Stimulated activated naive B cell treated with anti-CD40 and anti-IgM and Interleukin-4, amounts not matched to agents 10 μg/mL and 1 μg/mL and 100 μg/mL, for 72 hours (primary cell): ENCODE measurements at regions not wholly inside any gene's neighbourhood (a gene's known extent, or its start where the extent isn't known, plus 50 kb on each side); places are given as distances from the start of the nearest gene placed in this dataset.

ENCODE experiments used
- ATAC-seq, 2 donors: fragments of 150-1000 bp; cut with Tn5 transposase; replicated peaks; 2 replicates each; pipeline ENCODE4 v1.10.0; 2021; ENCODE audit warnings: moderate library complexity in 1 of 2
- DNase-seq: peaks from one replicate; pipeline ENCODE4 v3.0.0; 2021
- H3K27ac Mint-ChIP-seq: one replicate; pipeline ENCODE4 v1.8.0; 2022; ENCODE audit warnings: mild to moderate bottlenecking, mixed read lengths
- H3K27me3 Mint-ChIP-seq, 2 donors: one replicate each; pipeline ENCODE4 v1.8.0; 2022; ENCODE audit warnings: mixed read lengths in 2 of 2
- H3K36me3 Mint-ChIP-seq, 2 donors: one replicate each; pipeline ENCODE4 v1.8.0; 2022; ENCODE audit warnings: mixed read lengths in 2 of 2, mild to moderate bottlenecking in 1 of 2
- H3K4me1 Mint-ChIP-seq, 2 donors: one replicate each; pipeline ENCODE4 v1.8.0; 2022; ENCODE audit warnings: mixed read lengths in 2 of 2, mild to moderate bottlenecking in 1 of 2
- H3K4me3 Mint-ChIP-seq, 2 donors: one replicate each; pipeline ENCODE4 v1.8.0; 2022; ENCODE audit warnings: mild to moderate bottlenecking in 2 of 2, mixed read lengths in 2 of 2, moderate library complexity in 1 of 2
- H3K9me3 Mint-ChIP-seq, 2 donors: one replicate each; pipeline ENCODE4 v1.8.0; 2022; ENCODE audit warnings: mixed read lengths in 2 of 2, mild to moderate bottlenecking in 1 of 2

DNA sequence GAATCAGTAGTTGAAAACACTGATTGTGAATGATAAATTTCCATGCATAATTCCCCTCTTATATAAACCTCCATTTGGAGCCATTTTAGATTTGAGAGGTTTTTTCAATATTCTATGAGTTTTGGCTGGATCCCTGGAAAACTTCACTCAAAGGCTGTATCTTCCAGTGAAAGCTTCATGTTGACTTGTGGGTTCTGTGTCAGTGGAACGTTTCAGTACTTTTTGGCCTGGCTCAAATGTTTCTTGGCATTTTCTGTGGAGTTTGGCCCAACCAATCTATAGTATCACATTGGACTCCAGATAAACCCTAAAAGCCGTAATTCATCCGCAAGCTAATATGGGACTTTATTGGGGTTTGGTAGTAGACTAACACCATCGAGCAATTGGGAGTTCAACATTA, 172.6 kb upstream of the PRPS1L1 start:
- no peaks in the 10 kb centered on the region for H3K36me3 Mint-ChIP-seq
- peaks cover 0 to 1% of the 10 kb centered on the region in 2 donors for H3K9me3 Mint-ChIP-seq
- peaks cover 5 to 23% of the 10 kb centered on the region in 2 donors for H3K4me1 Mint-ChIP-seq
- no peaks in the 10 kb centered on the region for H3K27me3 Mint-ChIP-seq
- H3K4me3 Mint-ChIP-seq = no peak overlapping the region
- ATAC-seq (no peak), DNase-seq (no peak)
- no peak overlapping the region for H3K27ac Mint-ChIP-seq

DNA sequence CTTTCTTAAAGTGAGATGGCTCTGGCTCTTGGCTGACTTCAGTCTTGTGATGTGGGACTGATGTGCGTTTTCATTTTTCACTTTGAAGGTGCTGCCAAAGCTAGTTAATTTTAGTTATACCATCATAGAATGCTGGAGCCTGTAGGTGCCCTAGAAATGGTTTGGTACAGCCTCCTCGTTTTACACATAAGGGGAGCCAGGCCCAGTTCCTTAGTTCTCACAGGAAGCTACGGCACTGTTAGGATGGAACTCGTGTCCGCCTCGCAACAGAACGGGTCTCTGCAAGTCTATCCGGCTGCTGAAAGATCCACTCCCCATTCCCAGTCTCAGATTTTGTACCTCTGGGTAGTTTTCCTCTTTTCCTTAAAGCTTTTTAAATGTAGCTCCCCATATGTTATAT, 173.2 kb upstream of the PRPS1L1 start:
- no peak overlapping the region for H3K4me3 Mint-ChIP-seq
- ATAC-seq (no peak), DNase-seq (no peak)
- H3K9me3 Mint-ChIP-seq = peaks cover 0 to 1% of the 10 kb centered on the region in 2 donors
- H3K27ac Mint-ChIP-seq = no peak overlapping the region
- no peaks in the 10 kb centered on the region for H3K36me3 Mint-ChIP-seq
- no peaks in the 10 kb centered on the region for H3K27me3 Mint-ChIP-seq
- H3K4me1 Mint-ChIP-seq = peaks cover 5 to 23% of the 10 kb centered on the region in 2 donors

DNA sequence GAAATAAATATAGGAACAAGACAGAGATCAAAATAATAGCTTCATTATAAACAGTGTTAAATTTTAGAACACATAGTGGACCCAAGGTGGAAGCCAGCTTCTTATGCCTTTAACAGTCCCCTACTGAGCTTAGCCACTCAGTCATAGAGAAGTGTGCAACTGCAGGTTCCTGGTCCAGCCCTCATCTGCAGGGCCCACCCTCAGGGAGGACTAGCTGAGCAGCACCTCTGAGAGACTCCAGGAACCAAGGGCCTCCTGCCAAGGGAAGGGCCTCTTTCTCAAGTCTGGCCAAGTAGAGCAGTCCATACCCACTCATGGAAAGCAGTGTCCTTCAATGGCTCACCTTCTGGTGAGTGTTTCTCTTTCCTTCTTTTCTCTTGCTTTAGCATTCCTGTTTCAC, 173.7 kb upstream of the PRPS1L1 start:
- Mint-ChIP-seq H3K4me1 (peaks cover 5 to 23% of the 10 kb centered on the region in 2 donors), H3K36me3 (no peaks in the 10 kb centered on the region), H3K27ac (no peak overlapping the region), H3K9me3 (peaks cover 0 to 1% of the 10 kb centered on the region in 2 donors), H3K27me3 (no peaks in the 10 kb centered on the region), H3K4me3 (no peak overlapping the region)
- DNase-seq (no peak), ATAC-seq (no peak)

DNA sequence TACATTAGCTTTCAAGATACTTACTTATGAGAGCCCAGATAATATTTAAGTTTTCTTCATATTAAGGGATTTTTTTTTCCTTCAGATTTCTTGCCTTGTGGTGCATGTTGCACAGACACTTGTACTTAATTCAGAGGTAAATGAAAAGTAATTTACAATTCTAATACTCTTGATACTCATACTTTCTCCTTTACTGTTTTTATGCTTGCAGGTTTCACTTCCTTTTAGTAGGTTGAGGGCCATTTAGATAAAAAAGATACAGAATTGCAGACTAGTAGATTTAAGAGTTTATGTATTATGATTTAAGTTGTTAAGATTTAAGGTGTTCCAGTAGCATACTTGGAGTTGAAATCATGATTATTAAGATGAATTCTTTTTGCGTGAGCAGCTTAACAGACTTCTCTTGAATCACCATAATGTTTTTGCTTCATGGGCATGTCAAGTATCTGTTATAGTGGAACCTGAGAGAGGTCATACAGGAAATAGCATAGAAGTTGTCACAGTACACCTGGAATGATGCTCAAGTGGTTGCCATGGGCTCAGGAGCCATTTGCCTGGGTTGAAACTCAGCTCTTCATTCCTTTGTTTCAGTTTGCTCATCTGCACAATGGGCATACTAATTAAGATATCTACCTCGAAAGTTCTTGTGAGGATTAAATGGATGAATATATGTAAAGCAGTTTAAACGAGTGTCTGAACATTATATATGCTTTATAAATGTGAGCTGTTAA, 174.8 kb upstream of the PRPS1L1 start:
- Mint-ChIP-seq H3K4me3 (no peak overlapping the region), H3K36me3 (no peaks in the 10 kb centered on the region), H3K9me3 (no peaks in the 10 kb centered on the region), H3K27me3 (no peaks in the 10 kb centered on the region), H3K27ac (peak overlapping the region; percentile 43), H3K4me1 (peaks cover 5 to 23% of the 10 kb centered on the region in 2 donors)
- ATAC-seq = peak; percentile 57 to 75
- no peak for DNase-seq

DNA sequence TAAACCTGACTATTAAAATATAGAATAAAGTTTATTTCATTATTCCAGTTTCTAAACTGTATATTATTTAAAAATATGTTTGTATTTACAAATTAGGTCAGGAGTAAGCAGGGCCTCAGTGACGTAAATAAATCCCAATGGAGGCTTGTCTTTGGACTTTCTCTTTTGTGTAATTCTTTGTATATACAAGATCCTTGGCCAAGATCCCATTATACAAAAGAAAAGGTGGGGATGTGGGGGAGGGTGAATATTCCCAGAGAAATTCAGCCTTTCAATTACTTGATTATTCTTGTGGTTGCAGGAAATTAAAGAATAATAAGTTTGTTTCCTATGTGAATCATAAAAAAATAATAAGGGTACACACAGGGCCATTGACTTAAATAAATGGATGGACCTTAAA, 178.7 kb upstream of the PRPS1L1 start:
- Mint-ChIP-seq H3K4me3 (no peak overlapping the region), H3K4me1 (peaks cover 5 to 23% of the 10 kb centered on the region in 2 donors), H3K36me3 (no peaks in the 10 kb centered on the region), H3K9me3 (no peaks in the 10 kb centered on the region), H3K27ac (peak overlapping the region; percentile 42), H3K27me3 (no peaks in the 10 kb centered on the region)
- ATAC-seq (no peak), DNase-seq (no peak)

DNA sequence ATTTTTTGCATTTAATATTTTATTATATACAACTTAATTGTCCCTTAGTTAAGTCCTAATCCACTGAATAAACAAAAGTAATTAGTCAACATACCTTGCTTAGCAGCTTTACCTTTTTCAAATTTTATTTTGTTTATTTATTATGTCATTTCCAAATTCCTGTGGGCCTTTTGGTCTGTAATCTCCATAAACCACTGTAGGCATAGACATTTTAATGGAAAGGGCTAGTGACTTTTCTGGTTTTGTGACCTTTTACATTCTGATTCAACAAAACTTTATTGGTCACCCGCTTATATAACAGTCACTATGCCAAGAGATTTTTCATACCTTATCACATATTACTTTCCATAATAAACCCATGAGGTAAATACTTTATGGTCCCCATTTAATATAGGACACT, 181.3 kb upstream of the PRPS1L1 start:
- Mint-ChIP-seq H3K36me3 (no peaks in the 10 kb centered on the region), H3K9me3 (no peaks in the 10 kb centered on the region), H3K4me3 (no peak overlapping the region), H3K4me1 (peaks cover 0 to 4% of the 10 kb centered on the region in 2 donors), H3K27me3 (no peaks in the 10 kb centered on the region), H3K27ac (no peak overlapping the region)
- no peak for DNase-seq
- no peak for ATAC-seq

DNA sequence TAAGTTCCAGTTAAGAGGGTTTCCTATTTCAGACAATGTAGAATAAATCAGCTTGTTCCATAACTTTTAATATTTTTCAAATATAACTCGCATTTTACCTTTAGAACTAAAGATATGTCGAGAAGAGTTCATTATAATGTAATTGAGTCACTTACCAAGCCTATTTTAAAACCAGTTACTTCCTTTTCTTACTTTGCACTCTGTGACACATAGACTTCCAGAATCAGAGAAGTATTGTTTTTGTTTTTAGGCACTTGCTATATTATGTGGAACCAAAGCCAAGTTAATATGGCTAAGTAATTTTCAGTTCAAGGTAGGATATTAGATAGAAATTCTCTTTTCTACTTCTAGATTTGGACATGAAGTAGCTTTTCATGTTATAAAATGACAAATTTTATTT, 182.7 kb upstream of the PRPS1L1 start:
- H3K27me3 Mint-ChIP-seq = no peaks in the 10 kb centered on the region
- DNase-seq (no peak), ATAC-seq (no peak)
- H3K36me3 Mint-ChIP-seq = no peaks in the 10 kb centered on the region
- H3K4me1 Mint-ChIP-seq = peaks cover 1 to 6% of the 10 kb centered on the region in 2 donors
- no peak overlapping the region for H3K27ac Mint-ChIP-seq
- H3K4me3 Mint-ChIP-seq = no peak overlapping the region
- H3K9me3 Mint-ChIP-seq = no peaks in the 10 kb centered on the region

DNA sequence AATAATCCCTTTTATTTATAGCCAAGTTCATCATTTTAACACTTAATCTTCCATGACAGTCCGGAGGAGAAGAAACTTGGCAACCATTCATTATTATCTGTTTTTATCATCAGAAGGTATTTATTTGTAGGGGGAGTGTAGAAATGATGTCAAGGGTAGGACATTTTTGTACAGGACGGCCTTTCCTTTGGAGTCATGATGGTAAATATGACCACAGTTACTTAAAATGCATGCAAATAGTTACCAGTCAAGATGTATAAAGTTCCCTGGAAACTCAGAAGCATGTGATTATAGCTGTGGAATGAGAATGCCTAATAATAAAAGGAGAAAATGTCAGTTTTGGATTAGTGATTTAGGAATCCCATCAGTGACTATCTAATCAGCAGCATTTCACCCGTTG, 183.1 kb upstream of the PRPS1L1 start:
- Mint-ChIP-seq H3K4me3 (no peak overlapping the region), H3K27me3 (no peaks in the 10 kb centered on the region), H3K36me3 (no peaks in the 10 kb centered on the region), H3K4me1 (peaks cover 3 to 10% of the 10 kb centered on the region in 2 donors), H3K27ac (no peak overlapping the region), H3K9me3 (no peaks in the 10 kb centered on the region)
- ATAC-seq (no peak), DNase-seq (no peak)

DNA sequence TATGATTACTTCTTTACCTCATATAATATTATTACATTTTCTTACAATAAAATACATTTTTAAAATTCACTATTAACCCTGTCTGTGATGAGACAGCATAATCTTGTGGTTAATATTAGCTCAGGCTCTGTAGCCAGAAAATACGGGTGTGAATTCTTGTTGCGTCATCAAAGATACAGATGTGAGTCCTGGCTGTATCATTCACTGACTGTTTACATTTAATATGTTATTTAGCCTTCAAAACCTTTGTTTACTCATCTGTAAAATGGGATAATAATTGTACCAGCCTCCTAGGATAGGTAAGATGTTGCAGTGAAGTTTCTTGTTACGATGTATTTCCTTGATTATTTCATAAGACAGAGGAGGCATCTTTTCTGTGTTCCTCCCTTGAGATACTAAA, 184.7 kb upstream of the PRPS1L1 start:
- ATAC-seq = no peak
- Mint-ChIP-seq H3K27me3 (no peaks in the 10 kb centered on the region), H3K9me3 (no peaks in the 10 kb centered on the region), H3K27ac (no peak overlapping the region), H3K36me3 (no peaks in the 10 kb centered on the region), H3K4me1 (peaks cover 6 to 15% of the 10 kb centered on the region in 2 donors), H3K4me3 (no peak overlapping the region)
- DNase-seq = no peak

DNA sequence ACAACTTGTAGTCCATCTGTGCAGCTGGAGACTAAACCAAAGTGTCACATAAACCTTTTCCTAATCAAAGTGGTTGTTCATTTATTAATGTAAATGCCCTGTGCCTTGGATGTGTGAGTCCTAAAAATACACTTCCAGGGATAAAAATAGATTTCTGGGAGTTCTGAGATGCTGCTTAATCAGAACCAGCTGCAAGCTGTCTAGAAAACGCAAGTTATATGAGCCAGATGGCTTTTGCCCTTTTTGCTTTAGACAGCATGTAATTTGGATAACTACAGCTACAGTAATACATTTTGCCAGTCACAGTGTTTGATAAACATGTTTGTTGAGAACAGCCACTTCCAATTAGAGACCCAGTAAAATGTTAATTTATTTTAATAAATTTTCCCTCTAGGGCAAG, 185.1 kb upstream of the PRPS1L1 start:
- Mint-ChIP-seq H3K27ac (no peak overlapping the region), H3K4me1 (peaks cover 6 to 15% of the 10 kb centered on the region in 2 donors), H3K9me3 (no peaks in the 10 kb centered on the region), H3K27me3 (no peaks in the 10 kb centered on the region), H3K36me3 (no peaks in the 10 kb centered on the region), H3K4me3 (no peak overlapping the region)
- ATAC-seq (no peak), DNase-seq (no peak)

DNA sequence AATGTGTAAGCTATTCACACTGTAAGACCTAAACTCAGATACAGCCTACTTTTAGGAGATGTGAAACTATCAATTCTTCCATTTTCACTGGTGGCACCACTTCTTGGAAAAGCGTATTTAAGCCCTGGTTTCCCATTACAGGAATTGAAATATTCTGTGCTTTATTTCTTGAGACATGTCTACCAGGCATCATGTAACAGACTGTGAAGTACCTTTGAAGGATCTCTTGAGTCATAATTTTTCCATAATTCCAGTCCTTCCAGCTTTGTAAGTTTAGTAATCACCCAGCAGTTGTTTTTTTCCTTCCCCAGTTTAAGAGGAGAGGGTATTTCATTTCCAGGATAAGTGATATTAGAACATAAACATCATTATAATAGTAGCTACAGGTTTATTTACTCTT, 186.0 kb upstream of the PRPS1L1 start:
- Mint-ChIP-seq H3K27me3 (no peaks in the 10 kb centered on the region), H3K4me3 (no peak overlapping the region), H3K27ac (no peak overlapping the region), H3K9me3 (no peaks in the 10 kb centered on the region), H3K36me3 (no peaks in the 10 kb centered on the region), H3K4me1 (peaks cover 6 to 15% of the 10 kb centered on the region in 2 donors)
- ATAC-seq (no peak), DNase-seq (no peak)

DNA sequence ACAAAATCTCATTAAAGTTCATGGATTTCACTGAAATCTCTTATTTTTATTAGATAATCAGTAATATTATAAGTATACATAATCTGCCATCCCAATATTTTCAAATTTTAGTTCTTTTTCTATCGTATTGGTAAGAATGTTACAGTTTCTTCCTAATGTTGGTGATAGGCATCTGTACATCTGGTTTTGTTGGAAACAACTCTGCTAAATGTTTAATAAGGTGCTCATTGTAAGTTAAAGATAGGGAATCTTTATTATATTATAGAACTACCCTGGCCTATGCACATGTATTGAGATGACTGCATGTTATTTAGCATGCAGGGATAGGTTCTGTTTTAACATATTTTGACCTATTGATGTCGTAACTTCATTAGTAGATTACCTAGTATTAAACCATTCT, 188.6 kb upstream of the PRPS1L1 start:
- ATAC-seq (no peak), DNase-seq (no peak)
- H3K36me3 Mint-ChIP-seq = no peaks in the 10 kb centered on the region
- H3K9me3 Mint-ChIP-seq = no peaks in the 10 kb centered on the region
- H3K4me3 Mint-ChIP-seq = no peak overlapping the region
- no peak overlapping the region for H3K27ac Mint-ChIP-seq
- peaks cover 12 to 25% of the 10 kb centered on the region in 2 donors for H3K4me1 Mint-ChIP-seq
- H3K27me3 Mint-ChIP-seq = no peaks in the 10 kb centered on the region

DNA sequence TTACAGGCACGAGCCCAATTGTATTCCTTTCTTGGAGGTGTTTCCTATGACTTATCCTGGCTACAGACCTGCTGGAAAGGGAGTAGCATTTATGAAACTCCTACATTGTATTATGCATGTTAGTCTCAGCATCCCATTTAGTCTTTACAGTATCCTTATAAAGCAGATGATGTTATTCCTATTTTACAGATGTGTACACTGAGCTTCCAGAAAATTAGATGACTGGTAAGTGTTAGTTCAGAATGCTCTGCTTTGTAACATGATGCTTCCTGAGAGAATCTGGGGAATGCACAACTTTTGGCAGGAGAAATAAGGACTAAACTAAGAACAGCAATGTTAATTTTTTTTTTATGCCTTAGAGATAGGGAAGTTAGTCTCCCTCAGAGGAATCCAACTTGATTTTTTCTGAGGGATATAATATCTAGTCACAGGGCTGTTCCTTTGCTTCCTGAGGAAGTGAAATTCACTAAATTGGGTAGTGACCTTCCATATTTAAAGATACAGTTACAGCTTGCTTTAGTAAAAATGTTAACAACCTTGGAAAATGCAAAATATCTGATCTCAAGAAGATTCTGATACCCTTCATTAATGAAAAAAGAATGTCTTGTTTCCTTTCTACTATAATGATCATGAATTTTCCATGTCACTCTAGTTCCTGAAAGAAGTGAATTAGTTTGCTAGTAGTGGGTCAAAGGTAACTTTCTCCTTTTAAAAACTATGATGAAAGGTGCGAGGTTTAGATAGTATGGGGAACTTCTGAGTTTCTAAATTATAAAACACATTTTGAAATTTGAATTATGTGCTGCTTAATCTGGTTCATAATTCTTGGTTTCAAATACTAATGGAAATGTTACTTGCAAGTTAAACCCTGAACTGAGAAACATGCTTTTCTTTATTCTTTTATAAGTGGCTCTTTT, 194.0 kb upstream of the PRPS1L1 start:
- Mint-ChIP-seq H3K27me3 (no peaks in the 10 kb centered on the region), H3K9me3 (peaks cover 0 to 2% of the 10 kb centered on the region in 2 donors), H3K27ac (no peak overlapping the region), H3K4me1 (peaks cover 29 to 56% of the 10 kb centered on the region in 2 donors), H3K4me3 (no peak overlapping the region), H3K36me3 (no peaks in the 10 kb centered on the region)
- DNase-seq (no peak), ATAC-seq (peak; percentile 57 to 66)

DNA sequence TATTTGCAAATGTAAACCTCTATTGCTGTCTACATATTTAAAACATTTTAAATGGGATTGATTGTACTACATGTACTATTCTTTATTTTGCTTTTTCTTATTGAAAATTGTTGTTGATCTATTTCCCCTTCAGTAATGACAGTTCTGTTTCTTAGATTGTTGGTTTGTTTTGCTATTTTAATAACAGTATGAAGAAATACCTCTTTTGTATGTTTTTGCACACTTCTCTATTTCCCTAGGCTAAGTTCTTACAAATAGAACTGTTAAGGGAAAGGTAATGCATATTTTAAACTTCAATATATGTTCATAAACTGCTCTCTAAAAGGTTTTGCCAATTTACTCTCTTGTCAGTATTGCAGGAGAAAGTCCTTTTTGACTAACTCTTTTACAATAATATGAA, 195.0 kb upstream of the PRPS1L1 start:
- H3K9me3 Mint-ChIP-seq = peaks cover 0 to 2% of the 10 kb centered on the region in 2 donors
- H3K27me3 Mint-ChIP-seq = no peaks in the 10 kb centered on the region
- ATAC-seq = no peak
- DNase-seq = no peak
- H3K4me3 Mint-ChIP-seq = peak overlapping the region in 1 of 2 donors; percentile 47
- no peaks in the 10 kb centered on the region for H3K36me3 Mint-ChIP-seq
- H3K4me1 Mint-ChIP-seq = peaks cover 34 to 60% of the 10 kb centered on the region in 2 donors
- H3K27ac Mint-ChIP-seq = peak overlapping the region; percentile 44

DNA sequence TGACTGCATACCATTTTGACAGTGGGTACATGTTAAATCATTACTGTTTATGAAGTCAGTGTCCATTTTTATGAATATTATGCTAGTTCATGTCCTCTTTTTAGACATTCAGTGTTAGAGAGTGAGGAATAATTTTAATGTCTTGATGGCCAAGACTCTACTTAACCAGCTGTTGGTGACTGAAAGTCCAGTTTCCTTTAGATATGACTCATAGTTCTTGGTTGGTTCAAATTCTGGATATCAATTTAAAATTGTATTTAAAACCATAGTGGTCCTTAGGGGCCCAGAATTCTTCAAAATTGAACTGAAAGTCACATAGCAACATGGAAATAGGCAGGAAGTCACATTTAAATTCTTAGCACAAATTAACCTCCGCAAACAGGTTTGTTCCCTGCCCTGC, 196.5 kb upstream of the PRPS1L1 start:
- DNase-seq (no peak), ATAC-seq (peak; percentile 11 to 23)
- H3K4me3 Mint-ChIP-seq = peak overlapping the region; percentile 3 to 68
- H3K4me1 Mint-ChIP-seq = peaks cover 38 to 62% of the 10 kb centered on the region in 2 donors
- no peaks in the 10 kb centered on the region for H3K36me3 Mint-ChIP-seq
- H3K9me3 Mint-ChIP-seq = peaks cover 0 to 2% of the 10 kb centered on the region in 2 donors
- H3K27ac Mint-ChIP-seq = peak overlapping the region; percentile 73
- no peaks in the 10 kb centered on the region for H3K27me3 Mint-ChIP-seq
